ENCODE measurements at regions not wholly inside any gene's neighbourhood (a gene's known extent, or its start where the extent isn't known, plus 50 kb on each side); places are given as distances from the start of the nearest gene placed in this dataset.

DNA sequence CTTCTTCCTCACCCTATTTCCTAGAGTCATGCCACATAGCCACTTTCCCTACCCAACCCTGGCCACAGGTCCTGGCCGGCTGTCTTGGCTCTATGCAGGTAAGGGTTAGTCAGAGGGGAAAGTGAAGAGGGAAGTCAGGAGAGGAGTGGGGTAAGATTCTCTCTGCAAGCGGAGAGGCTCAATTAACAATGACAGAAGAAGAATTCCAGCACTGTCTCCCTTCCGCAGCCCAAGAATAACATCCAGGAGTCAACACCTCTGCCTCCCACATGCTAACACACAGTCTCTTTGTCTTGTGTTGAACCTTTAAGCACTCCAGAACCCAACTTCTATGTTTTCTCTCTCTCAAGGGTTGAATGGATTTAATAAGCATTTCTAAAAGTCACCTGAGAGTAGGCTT is 235.1 kb upstream of the ANKRD55 start:
- intact Hi-C loops (cut with micrococcal nuclease) = no loop called here
- TF ChIP-seq ZNF76 (CRISPR knock-in tag; IDR thresholded peaks at IDR 0.05; ENCODE audit: borderline replicate concordance) = no peak
- TF ChIP-seq ZNF583 (CRISPR knock-in tag; IDR thresholded peaks at IDR 0.05) = no peak
- TF ChIP-seq SIN3B (IDR thresholded peaks at IDR 0.05; ENCODE audit: low read depth) = no peak
- TF ChIP-seq, protein P1, sequence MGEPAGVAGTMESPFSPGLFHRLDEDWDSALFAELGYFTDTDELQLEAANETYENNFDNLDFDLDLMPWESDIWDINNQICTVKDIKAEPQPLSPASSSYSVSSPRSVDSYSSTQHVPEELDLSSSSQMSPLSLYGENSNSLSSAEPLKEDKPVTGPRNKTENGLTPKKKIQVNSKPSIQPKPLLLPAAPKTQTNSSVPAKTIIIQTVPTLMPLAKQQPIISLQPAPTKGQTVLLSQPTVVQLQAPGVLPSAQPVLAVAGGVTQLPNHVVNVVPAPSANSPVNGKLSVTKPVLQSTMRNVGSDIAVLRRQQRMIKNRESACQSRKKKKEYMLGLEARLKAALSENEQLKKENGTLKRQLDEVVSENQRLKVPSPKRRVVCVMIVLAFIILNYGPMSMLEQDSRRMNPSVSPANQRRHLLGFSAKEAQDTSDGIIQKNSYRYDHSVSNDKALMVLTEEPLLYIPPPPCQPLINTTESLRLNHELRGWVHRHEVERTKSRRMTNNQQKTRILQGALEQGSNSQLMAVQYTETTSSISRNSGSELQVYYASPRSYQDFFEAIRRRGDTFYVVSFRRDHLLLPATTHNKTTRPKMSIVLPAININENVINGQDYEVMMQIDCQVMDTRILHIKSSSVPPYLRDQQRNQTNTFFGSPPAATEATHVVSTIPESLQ (CRISPR knock-in tag; IDR thresholded peaks at IDR 0.05) = no peak
- no peak for TF ChIP-seq SRSF1 (IDR thresholded peaks at IDR 0.05; ENCODE audit: low read depth, low read length)
- no peak for TF ChIP-seq RBBP5 (IDR thresholded peaks at IDR 0.05; ENCODE audit: borderline replicate concordance, insufficient read depth, low read length, poor library complexity, severe bottlenecking)
- TF ChIP-seq, protein P2, sequence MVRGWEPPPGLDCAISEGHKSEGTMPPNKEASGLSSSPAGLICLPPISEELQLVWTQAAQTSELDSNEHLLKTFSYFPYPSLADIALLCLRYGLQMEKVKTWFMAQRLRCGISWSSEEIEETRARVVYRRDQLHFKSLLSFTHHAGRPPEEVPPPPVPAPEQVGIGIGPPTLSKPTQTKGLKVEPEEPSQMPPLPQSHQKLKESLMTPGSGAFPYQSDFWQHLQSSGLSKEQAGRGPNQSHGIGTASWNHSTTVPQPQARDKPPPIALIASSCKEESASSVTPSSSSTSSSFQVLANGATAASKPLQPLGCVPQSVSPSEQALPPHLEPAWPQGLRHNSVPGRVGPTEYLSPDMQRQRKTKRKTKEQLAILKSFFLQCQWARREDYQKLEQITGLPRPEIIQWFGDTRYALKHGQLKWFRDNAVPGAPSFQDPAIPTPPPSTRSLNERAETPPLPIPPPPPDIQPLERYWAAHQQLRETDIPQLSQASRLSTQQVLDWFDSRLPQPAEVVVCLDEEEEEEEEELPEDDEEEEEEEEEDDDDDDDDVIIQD (CRISPR knock-in tag; IDR thresholded peaks at IDR 0.05) = no peak
- no peak for TF ChIP-seq ZNF134 (CRISPR knock-in tag; conservative IDR thresholded peaks at IDR 0.05)
- TF ChIP-seq JUNB (CRISPR knock-in tag; conservative IDR thresholded peaks at IDR 0.05) = no peak
- TF ChIP-seq, protein P3, sequence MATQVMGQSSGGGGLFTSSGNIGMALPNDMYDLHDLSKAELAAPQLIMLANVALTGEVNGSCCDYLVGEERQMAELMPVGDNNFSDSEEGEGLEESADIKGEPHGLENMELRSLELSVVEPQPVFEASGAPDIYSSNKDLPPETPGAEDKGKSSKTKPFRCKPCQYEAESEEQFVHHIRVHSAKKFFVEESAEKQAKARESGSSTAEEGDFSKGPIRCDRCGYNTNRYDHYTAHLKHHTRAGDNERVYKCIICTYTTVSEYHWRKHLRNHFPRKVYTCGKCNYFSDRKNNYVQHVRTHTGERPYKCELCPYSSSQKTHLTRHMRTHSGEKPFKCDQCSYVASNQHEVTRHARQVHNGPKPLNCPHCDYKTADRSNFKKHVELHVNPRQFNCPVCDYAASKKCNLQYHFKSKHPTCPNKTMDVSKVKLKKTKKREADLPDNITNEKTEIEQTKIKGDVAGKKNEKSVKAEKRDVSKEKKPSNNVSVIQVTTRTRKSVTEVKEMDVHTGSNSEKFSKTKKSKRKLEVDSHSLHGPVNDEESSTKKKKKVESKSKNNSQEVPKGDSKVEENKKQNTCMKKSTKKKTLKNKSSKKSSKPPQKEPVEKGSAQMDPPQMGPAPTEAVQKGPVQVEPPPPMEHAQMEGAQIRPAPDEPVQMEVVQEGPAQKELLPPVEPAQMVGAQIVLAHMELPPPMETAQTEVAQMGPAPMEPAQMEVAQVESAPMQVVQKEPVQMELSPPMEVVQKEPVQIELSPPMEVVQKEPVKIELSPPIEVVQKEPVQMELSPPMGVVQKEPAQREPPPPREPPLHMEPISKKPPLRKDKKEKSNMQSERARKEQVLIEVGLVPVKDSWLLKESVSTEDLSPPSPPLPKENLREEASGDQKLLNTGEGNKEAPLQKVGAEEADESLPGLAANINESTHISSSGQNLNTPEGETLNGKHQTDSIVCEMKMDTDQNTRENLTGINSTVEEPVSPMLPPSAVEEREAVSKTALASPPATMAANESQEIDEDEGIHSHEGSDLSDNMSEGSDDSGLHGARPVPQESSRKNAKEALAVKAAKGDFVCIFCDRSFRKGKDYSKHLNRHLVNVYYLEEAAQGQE (IDR thresholded peaks at IDR 0.05; ENCODE audit: borderline replicate concordance) = no peak
- TF ChIP-seq, protein P3 (CRISPR knock-in tag; IDR thresholded peaks at IDR 0.05; ENCODE audit: low read depth) = no peak
- Histone ChIP-seq H3K9me3 (replicated peaks; ENCODE audit: control insufficient read depth, insufficient read depth, low read depth, low read length) (no peaks in the 10 kb centered on the region), H3K9ac (ENCODE audit: insufficient read depth in 1 of 2, low read depth in 2 of 2, low read length in 2 of 2) (no peak overlapping the region), H3K27me3 (ENCODE audit: control insufficient read depth in 2 of 2, insufficient read depth in 2 of 2, low read length in 2 of 2) (peaks cover 2 to 16% of the 10 kb centered on the region in 2 experiments; a peak in 3 of 5 replicates), H3K4me1 (replicated peaks in 1 of 2; ENCODE audit: control insufficient read depth in 2 of 2, insufficient read depth in 2 of 2, low read length in 2 of 2) (no peaks in the 10 kb centered on the region; a peak in 1 of 5 replicates), H4K20me1 (replicated peaks; ENCODE audit: control insufficient read depth, insufficient read depth, low read length) (peaks cover 3% of the 10 kb centered on the region; the same call in 1 of the 2 replicates), H3K36me3 (ENCODE audit: control insufficient read depth, insufficient read depth, low read length) (no peaks in the 10 kb centered on the region), H3K27ac (ENCODE audit: extremely low read depth, low read depth, low read length) (no peak overlapping the region), H3K79me2 (ENCODE audit: control insufficient read depth, insufficient read depth, low read length) (no peaks in the 10 kb centered on the region), H3K4me3 (no peak overlapping the region), H2AFZ (ENCODE audit: low read depth, low read length) (no peak overlapping the region), H3K4me2 (ENCODE audit: insufficient read depth, low read length) (no peak overlapping the region), H3K9me1 (ENCODE audit: control insufficient read depth, insufficient read depth, low read length) (no peaks in the 10 kb centered on the region)
- ChIA-PET CTCF (ENCODE audit: low intra/inter-chr PET ratio) (no interaction called here), POLR2A (interaction anchor here (1.3 kb wide), 1 partner anchor 8 kb away, joined by 5 read pairs; no protein-coding TSS in a partner anchor)
- 12% methylated on average over 3 of the region's 3 CpGs for WGBS (ENCODE audit: insufficient coverage, low coverage, missing lambda C conversion rate)
- ATAC-seq (no peak), FAIRE-seq (no peak), DNase-seq (ENCODE audit: extremely low read depth in 1 of 4, low spot score in 3 of 4) (no peak)
- no TSS peak for BruUV-seq (replicated peaks)
- in situ Hi-C loops (cut with MboI) = no loop called here

Data from K562 (cell line).